ENCODE measurements at regions not wholly inside any gene's neighbourhood (a gene's known extent, or its start where the extent isn't known, plus 50 kb on each side); places are given as distances from the start of the nearest gene placed in this dataset.

- Histone ChIP-seq H3K4me1 (ENCODE audit: control insufficient read depth in 4 of 4, insufficient read depth in 4 of 4, low read length in 3 of 4) (no peaks in the 10 kb centered on the region), H3K9me3 (ENCODE audit: control insufficient read depth in 4 of 4, low read length in 3 of 4) (no peaks in the 10 kb centered on the region), H3K36me3 (ENCODE audit: control insufficient read depth in 4 of 4, insufficient read depth in 3 of 4, low read depth in 1 of 4, low read length in 3 of 4) (no peaks in the 10 kb centered on the region), H3K27ac (ENCODE audit: low read depth in 1 of 2, low read length in 2 of 2) (no peak overlapping the region), H3K27me3 (ENCODE audit: control insufficient read depth in 4 of 4, insufficient read depth in 4 of 4, low read length in 3 of 4) (no peaks in the 10 kb centered on the region), H3K9ac (ENCODE audit: low read depth in 1 of 2, low read length in 2 of 2) (no peak overlapping the region), H3K4me3 (ENCODE audit: low read depth in 1 of 3, low read length in 3 of 3) (no peak overlapping the region)
- no peak for DNase-seq (ENCODE audit: low spot score)
- 67% methylated on average over 4 of the region's 4 CpGs for WGBS
- TF ChIP-seq MAX (IDR thresholded peaks at IDR 0.05): no peak
- TF ChIP-seq NR2F2 (IDR thresholded peaks at IDR 0.05): no peak
- TF ChIP-seq CTCF (IDR thresholded peaks at IDR 0.05; ENCODE audit: low read depth, low read length, missing input control): no peak
- TF ChIP-seq SP1 (IDR thresholded peaks at IDR 0.05): no peak
- no peak for TF ChIP-seq HNF4G (IDR thresholded peaks at IDR 0.05)
- no peak for TF ChIP-seq FOXA2 (IDR thresholded peaks at IDR 0.05)
- TF ChIP-seq GABPA (IDR thresholded peaks at IDR 0.05 in 1 of 2, conservative IDR thresholded peaks at IDR 0.05 in 1 of 2): no peak
These were observed 146.1 kb downstream of the LNPK start for GRCh38 chr2:175855794-175856453.

GRCh38 chr2:175855236-175855635 lies 146.8 kb downstream of the LNPK start:
- no peak overlapping the region for H3K9ac ChIP-seq (ENCODE audit: low read depth in 1 of 2, low read length in 2 of 2)
- WGBS: 88% methylated on average over 4 of the region's 4 CpGs

More at GRCh38 chr2:175855236-175855635, 146.8 kb downstream of the LNPK start:
- Histone ChIP-seq H3K36me3 (ENCODE audit: control insufficient read depth in 4 of 4, insufficient read depth in 3 of 4, low read depth in 1 of 4, low read length in 3 of 4) (no peaks in the 10 kb centered on the region), H3K27me3 (ENCODE audit: control insufficient read depth in 4 of 4, insufficient read depth in 4 of 4, low read length in 3 of 4) (no peaks in the 10 kb centered on the region), H3K27ac (ENCODE audit: low read depth in 1 of 2, low read length in 2 of 2) (no peak overlapping the region), H3K9me3 (ENCODE audit: control insufficient read depth in 4 of 4, low read length in 3 of 4) (no peaks in the 10 kb centered on the region), H3K4me1 (ENCODE audit: control insufficient read depth in 4 of 4, insufficient read depth in 4 of 4, low read length in 3 of 4) (no peaks in the 10 kb centered on the region), H3K4me3 (ENCODE audit: low read depth in 1 of 3, low read length in 3 of 3) (no peak overlapping the region)
- DNase-seq (ENCODE audit: low spot score): no peak
- TF ChIP-seq MAX (IDR thresholded peaks at IDR 0.05): no peak
- no peak for TF ChIP-seq TAF1 (conservative IDR thresholded peaks at IDR 0.05)
- no peak for TF ChIP-seq FOXA1 (IDR thresholded peaks at IDR 0.05)
- no peak for TF ChIP-seq JUND (IDR thresholded peaks at IDR 0.05)
- TF ChIP-seq GABPA (IDR thresholded peaks at IDR 0.05 in 1 of 2, conservative IDR thresholded peaks at IDR 0.05 in 1 of 2): no peak
- TF ChIP-seq SP1 (IDR thresholded peaks at IDR 0.05): no peak
- TF ChIP-seq EGR1 (IDR thresholded peaks at IDR 0.05; ENCODE audit: low read depth in 2 of 2): no peak
- no peak for TF ChIP-seq ZBTB33 (IDR thresholded peaks at IDR 0.05)
- TF ChIP-seq ATF3 (IDR thresholded peaks at IDR 0.05): no peak
